ENCODE measurements at regions not wholly inside any gene's neighbourhood (a gene's known extent, or its start where the extent isn't known, plus 50 kb on each side); places are given as distances from the start of the nearest gene placed in this dataset.

- no peak for TF ChIP-seq ZNF331 (CRISPR knock-in tag; IDR thresholded peaks at IDR 0.05; ENCODE audit: low read depth)
- no peak for TF ChIP-seq ZNF462 (CRISPR knock-in tag; IDR thresholded peaks at IDR 0.05)
- Histone ChIP-seq H3K9me2 (ENCODE audit: insufficient read depth) (no peaks in the 10 kb centered on the region), H3K36me3 (ENCODE audit: insufficient read depth) (no peaks in the 10 kb centered on the region), H3K4me1 (ENCODE audit: insufficient read depth) (no peaks in the 10 kb centered on the region), H3K27me3 (ENCODE audit: insufficient read depth) (no peaks in the 10 kb centered on the region), H3K4me2 (no peak overlapping the region), H2AFZ (no peak overlapping the region), H4K20me1 (replicated peaks; ENCODE audit: insufficient read depth) (no peaks in the 10 kb centered on the region), H3K79me2 (replicated peaks; ENCODE audit: insufficient read depth) (no peaks in the 10 kb centered on the region), H3K27ac (ENCODE audit: low read depth) (no peak overlapping the region), H3F3A (replicated peaks; ENCODE audit: low read depth) (no peaks in the 10 kb centered on the region), H3K4me3 (no peak overlapping the region)
- no peaks in the 10 kb centered on the region for H3K4me1 Mint-ChIP-seq
- no peak overlapping the region for H3K27ac Mint-ChIP-seq
- H3K9me3 Mint-ChIP-seq, result no peaks in the 10 kb centered on the region
- no peak for ATAC-seq
- H3K27me3 Mint-ChIP-seq (ENCODE audit: insufficient read depth, low read depth, poor library complexity), result peaks cover 2% of the 10 kb centered on the region
- no peaks in the 10 kb centered on the region for H3K36me3 Mint-ChIP-seq (ENCODE audit: low read depth)
- no peak overlapping the region for H3K4me3 Mint-ChIP-seq
- DNase-seq (ENCODE audit: low spot score), result no peak
Observed at GRCh38 chr1:212233321-212233720, 51.9 kb upstream of the PPP2R5A start.

GRCh38 chr1:212234431-212235395 lies 50.5 kb upstream of the PPP2R5A start:
- Histone ChIP-seq H4K20me1 (replicated peaks; ENCODE audit: insufficient read depth) (no peaks in the 10 kb centered on the region), H3K27me3 (ENCODE audit: insufficient read depth) (no peaks in the 10 kb centered on the region), H3K27ac (ENCODE audit: low read depth) (no peak overlapping the region), H3K79me2 (replicated peaks; ENCODE audit: insufficient read depth) (no peaks in the 10 kb centered on the region), H3K4me3 (no peak overlapping the region), H3K36me3 (ENCODE audit: insufficient read depth) (no peaks in the 10 kb centered on the region), H3K4me1 (ENCODE audit: insufficient read depth) (no peaks in the 10 kb centered on the region), H3K4me2 (no peak overlapping the region), H3K9me2 (ENCODE audit: insufficient read depth) (no peaks in the 10 kb centered on the region), H2AFZ (no peak overlapping the region), H3F3A (replicated peaks; ENCODE audit: low read depth) (no peaks in the 10 kb centered on the region)
- Mint-ChIP-seq H3K36me3 (ENCODE audit: low read depth) (no peaks in the 10 kb centered on the region), H3K27ac (no peak overlapping the region), H3K4me3 (no peak overlapping the region), H3K9me3 (no peaks in the 10 kb centered on the region), H3K4me1 (no peaks in the 10 kb centered on the region), H3K27me3 (ENCODE audit: insufficient read depth, low read depth, poor library complexity) (peaks cover 2% of the 10 kb centered on the region)
- ATAC-seq, result no peak
- no peak for DNase-seq (ENCODE audit: low spot score)
- TF ChIP-seq JUNB (IDR thresholded peaks at IDR 0.05; ENCODE audit: unreplicated experiment) (no peak), ZNF114 (CRISPR knock-in tag; IDR thresholded peaks at IDR 0.05) (no peak), EZH2phosphoT487 (IDR thresholded peaks at IDR 0.05; ENCODE audit: unreplicated experiment) (no peak), NANOG (IDR thresholded peaks at IDR 0.05; ENCODE audit: borderline replicate concordance) (no peak), EZH2 (IDR thresholded peaks at IDR 0.05; ENCODE audit: low read depth, unreplicated experiment) (no peak), POLR2AphosphoS5 (IDR thresholded peaks at IDR 0.05; ENCODE audit: low read depth) (no peak), CREB1 (CRISPR knock-in tag; IDR thresholded peaks at IDR 0.05; ENCODE audit: low read depth) (no peak), ETS1 (IDR thresholded peaks at IDR 0.05) (no peak)
